NCI-H446 treated with DMSO at 0.1 percent for 48 hours (cell line): ENCODE measurements at regions not wholly inside any gene's neighbourhood (a gene's known extent, or its start where the extent isn't known, plus 50 kb on each side); places are given as distances from the start of the nearest gene placed in this dataset.

Experiments used
- DNase-seq: peaks from one replicate; lab custom pipeline; 2025; lab: John Stamatoyannopoulos, UW

DNA sequence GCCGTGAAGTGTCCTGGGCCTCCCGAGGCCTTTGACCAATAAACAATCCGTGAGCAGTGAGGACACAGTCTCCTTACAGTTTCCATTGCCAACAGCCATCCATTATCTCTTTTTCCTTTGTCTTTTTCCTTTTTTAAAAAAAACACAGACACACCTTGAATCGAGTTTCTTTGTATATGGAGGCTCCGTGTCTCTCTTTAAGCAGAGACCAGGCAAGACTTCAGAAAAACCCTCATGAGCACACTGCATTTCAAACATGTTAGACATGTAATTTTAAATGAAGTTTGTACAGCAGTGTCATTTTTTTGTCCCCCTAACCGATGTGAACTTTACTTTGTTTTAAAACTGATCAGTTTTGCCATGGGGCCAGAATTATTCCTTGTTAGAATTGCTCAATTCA lies 111.1 kb downstream of the SPTSSA start:
- DNase-seq: no peak

DNA sequence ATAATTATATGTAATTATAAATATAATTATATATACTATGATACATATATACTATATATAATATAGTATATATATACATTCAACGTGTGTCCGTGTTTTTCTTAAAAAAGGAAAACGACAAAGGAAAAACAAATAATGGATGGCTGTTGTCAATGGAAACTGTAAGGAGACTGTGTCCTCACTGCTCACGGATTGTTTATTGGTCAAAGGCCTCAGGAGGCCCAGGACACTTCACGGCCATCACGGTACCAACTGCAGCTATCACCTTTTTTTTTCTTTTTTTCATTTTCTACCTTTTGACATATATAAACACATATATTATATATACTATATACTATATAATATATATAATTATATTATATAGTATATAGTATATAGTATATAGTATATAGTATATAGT lies 113.4 kb downstream of the SPTSSA start:
- DNase-seq: no peak

- DNase-seq: no peak
These were observed 114.4 kb downstream of the SPTSSA start for GRCh38 chr14:34347683-34348082.

- DNase-seq: no peak
These were observed 116.1 kb downstream of the SPTSSA start for GRCh38 chr14:34345718-34346465.

- no peak for DNase-seq
These were observed 117.7 kb downstream of the SPTSSA start for GRCh38 chr14:34344318-34344717.

DNA sequence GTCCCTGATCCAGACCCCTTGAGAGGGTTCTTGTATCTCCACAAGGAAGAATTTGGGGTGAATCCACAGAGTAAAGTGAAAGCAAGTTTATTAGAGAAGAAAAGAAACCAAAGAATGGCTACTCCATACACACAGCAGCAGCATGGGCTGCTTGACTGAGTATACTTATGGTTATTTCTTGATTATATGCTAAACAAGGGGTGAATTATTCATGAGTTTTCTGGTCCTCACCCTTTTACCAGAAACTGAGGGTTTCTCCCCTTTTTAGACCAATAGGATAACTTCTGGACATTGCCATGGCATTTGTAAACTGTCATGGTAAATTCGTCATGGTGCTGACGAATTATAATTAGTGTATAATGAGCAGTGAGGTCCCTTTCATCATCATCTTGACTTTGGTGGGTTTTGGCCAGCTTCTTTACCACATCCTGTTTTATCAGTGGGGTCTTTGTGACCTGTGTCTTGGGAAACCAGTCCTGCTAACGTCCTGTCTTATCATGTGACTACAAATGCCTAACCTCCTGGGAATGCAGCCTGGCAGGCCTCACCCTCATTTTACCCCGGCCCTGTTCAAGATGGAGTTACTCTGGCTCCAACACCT lies 121.9 kb downstream of the SPTSSA start:
- no peak for DNase-seq

- DNase-seq: no peak
These were observed 124.0 kb downstream of the SPTSSA start for GRCh38 chr14:34338056-34338455.

DNA sequence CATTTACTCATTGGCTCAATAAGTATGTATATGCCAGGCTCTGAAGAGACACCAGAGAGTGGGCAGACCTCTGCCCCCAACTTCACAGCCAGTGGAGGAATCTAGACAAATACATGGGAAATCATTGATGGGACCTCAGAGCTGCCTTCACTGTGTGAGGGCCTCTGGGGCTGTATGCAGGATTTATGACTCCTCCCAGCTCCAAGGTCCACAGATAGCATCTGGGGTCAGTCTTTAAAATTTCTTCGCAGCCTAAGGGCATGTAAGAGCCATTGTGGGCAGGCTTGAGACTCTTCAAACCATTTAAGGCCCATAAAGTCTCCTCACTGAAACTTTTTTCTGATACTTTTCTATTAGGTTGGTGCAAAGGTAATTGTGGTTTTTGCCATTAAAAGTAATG lies 125.5 kb downstream of the SPTSSA start:
- no peak for DNase-seq

- no peak for DNase-seq
These were observed 126.1 kb downstream of the SPTSSA start for GRCh38 chr14:34335968-34336367.

- DNase-seq: no peak
These were observed 127.7 kb downstream of the SPTSSA start for GRCh38 chr14:34334329-34334728.

GRCh38 chr14:34331728-34332623 lies 130.1 kb downstream of the SPTSSA start:
- DNase-seq: peak; percentile 38

- no peak for DNase-seq
These were observed 131.2 kb downstream of the SPTSSA start for GRCh38 chr14:34330846-34331245.

GRCh38 chr14:34329301-34329700 lies 132.7 kb downstream of the SPTSSA start:
- DNase-seq: no peak

- peak; percentile 55 for DNase-seq
These were observed 133.9 kb downstream of the SPTSSA start for GRCh38 chr14:34328178-34328577.

DNA sequence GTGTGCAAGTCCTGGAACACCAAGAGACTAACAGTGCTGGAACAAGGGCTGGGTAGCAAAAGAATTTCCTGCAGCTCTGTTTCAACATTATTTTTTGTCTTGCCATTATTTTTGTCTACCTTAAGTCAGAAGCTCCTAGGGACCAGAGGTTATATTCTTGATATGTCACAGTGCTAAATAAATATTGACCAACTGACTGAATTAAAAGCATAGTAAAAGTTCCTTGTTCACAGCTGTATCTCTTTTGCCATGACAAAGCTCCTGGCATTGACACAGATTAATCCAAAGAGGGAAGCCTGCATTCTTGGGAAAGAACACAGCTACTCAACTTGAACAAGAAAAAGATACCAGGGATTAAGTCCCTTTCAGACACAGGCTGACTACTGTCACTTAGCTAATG lies 136.5 kb downstream of the SPTSSA start:
- no peak for DNase-seq

DNA sequence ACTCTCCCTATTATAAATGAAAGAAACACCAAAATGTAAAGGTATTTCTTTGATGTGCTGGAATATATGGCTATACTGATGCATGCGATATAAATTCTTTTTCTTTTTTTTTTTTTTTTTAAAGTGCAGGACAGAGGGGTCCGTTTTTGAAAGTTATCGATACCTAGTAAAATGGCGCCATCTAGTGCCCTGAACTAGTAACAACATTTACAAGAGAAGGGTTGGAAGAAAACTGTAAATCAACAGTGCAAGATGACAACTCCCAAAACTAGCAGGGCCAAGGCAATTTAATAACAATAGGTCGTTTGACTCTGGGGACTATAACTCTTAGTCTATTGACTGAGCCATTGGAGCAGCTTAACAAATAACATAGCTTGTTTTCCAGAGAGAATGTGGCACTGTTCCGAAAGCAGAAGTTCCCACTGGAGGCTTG lies 137.7 kb downstream of the SPTSSA start:
- peak; percentile 13 for DNase-seq

DNA sequence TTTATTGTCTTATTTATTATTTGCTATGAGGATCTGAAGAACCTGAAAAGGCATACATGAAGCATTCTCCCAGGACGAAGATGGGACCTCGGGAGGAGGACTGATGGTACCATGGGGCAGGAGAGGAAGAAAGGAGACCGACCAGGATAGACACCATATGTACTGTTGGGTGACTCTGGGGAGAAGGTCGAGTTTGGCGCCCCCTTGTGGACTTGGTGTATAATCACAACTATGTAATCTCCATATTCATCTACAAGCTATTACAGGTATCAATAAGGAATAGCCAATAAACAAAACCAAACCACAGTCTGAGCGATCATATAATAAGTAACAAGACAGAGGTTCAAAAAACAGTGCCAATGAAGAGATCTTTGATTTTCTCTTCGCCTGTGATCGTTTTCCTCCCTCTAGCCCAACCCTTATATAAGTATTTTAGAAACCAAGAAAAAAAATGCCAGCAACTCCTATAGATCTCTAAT lies 139.1 kb downstream of the SPTSSA start:
- peak; percentile 15 for DNase-seq

DNA sequence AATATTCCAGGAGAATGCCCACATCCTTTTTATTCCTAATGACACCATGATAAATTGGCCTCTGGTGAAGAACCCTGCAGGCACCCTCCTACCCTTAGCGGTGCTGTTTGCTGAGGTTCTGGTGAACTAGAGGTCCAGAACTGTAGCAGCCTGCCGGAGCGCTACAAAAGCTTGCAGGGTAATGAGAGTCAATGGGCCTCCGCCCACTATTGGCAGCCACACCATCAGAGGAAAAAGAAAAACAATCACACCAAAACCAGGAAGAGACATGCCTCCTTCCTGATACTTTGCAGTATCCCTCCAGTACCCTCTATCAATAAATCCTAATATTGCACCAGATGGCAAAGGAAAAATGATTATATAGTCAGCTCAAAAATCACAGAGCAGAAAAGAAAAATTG lies 142.9 kb downstream of the SPTSSA start:
- DNase-seq: no peak

DNA sequence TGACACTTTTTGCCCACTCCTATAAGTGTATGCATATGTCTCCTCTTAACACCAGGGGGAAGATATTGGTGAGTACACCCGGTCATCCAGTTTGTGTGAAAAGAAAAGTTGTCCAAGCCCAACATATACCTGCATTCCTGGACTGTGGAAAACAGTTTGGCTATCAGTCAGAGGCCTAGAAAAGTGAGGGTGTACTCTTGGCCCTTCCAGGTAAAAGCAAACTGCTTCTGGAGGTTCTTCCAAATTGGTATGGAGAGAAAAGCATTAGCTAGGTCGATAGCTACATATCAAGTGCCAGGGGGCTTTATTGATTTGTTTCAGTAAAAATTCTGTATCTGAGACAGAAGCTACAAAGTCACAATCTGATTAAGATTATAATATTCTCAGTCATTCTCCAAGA lies 144.0 kb downstream of the SPTSSA start:
- no peak for DNase-seq

- DNase-seq: no peak
These were observed 151.3 kb downstream of the SPTSSA start for GRCh38 chr14:34310724-34311123.

GRCh38 chr14:34303811-34304210 lies 158.2 kb downstream of the SPTSSA start:
- no peak for DNase-seq

GRCh38 chr14:34302654-34303053 lies 159.4 kb downstream of the SPTSSA start:
- peak; percentile 58 for DNase-seq
